ENCODE measurements at regions not wholly inside any gene's neighbourhood (a gene's known extent, or its start where the extent isn't known, plus 50 kb on each side); places are given as distances from the start of the nearest gene placed in this dataset.

DNA sequence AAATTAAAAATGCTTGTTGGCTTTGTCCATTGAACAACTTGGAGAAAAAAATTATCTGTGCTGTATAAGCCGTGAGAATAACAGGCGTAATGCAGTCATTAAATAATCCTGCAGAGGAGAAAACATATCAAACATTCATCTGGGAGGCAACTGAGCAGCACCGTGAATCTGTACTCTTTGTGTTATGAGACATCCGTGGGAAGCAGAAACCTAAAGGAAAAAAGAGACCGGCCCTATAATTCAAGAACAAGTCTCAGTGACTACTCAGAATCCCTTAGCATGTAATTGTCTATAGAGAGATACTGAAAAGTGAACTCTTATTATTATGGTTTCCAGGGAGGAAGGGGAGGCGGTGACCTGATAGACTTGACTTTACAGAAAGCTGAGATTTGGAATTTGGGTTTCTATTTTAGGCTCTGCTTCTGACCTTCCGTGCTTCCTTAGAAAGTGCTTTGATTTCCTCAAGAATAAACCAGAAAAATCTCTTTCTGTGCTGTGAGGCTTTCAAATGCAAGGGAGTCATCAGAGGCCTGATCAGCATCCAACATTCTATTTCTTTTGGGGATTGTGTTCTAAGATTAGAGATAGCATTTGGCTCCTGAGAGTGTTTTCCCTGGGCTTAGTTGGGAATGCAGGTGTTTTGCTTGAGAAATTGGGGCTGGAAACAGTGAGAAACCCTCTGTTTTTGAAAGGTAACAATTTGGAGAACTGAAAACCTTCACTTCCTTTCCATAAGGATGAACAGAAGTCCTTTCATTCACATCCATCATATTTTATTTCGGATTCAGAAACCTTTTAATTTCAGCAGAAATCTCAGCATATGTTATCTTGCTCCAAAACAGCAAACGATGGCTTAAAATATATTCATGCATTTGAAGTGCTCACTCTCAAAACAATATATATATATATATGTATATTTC, 296.7 kb downstream of the CSNK1G3 start:
- H3K4me1 ChIP-seq, result peaks cover 0 to 4% (median 0%) of the 10 kb centered on the region in 4 donors
- intact Hi-C loops (cut with DNase I), result no loop called here
- no peaks in the 10 kb centered on the region for H3K36me3 ChIP-seq
- H3K27ac ChIP-seq, result no peak overlapping the region
- H3K9me3 ChIP-seq, result no peaks in the 10 kb centered on the region
- H3K4me3 ChIP-seq, result no peak overlapping the region
- DNase-seq, result no peak
- ATAC-seq, result peak in 3 of 4 donors; percentile 32 to 40 (median 35)
- no peaks in the 10 kb centered on the region for H3K27me3 ChIP-seq
- 56% methylated on average over 9 of the region's 9 CpGs for WGBS (ENCODE audit: insufficient coverage, low coverage, low lambda C conversion rate, missing lambda C conversion rate)
- TF ChIP-seq, protein P1, sequence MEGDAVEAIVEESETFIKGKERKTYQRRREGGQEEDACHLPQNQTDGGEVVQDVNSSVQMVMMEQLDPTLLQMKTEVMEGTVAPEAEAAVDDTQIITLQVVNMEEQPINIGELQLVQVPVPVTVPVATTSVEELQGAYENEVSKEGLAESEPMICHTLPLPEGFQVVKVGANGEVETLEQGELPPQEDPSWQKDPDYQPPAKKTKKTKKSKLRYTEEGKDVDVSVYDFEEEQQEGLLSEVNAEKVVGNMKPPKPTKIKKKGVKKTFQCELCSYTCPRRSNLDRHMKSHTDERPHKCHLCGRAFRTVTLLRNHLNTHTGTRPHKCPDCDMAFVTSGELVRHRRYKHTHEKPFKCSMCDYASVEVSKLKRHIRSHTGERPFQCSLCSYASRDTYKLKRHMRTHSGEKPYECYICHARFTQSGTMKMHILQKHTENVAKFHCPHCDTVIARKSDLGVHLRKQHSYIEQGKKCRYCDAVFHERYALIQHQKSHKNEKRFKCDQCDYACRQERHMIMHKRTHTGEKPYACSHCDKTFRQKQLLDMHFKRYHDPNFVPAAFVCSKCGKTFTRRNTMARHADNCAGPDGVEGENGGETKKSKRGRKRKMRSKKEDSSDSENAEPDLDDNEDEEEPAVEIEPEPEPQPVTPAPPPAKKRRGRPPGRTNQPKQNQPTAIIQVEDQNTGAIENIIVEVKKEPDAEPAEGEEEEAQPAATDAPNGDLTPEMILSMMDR (IDR thresholded peaks at IDR 0.05), result no peak
- no peak for TF ChIP-seq POLR2A (IDR thresholded peaks at IDR 0.05)

DNA sequence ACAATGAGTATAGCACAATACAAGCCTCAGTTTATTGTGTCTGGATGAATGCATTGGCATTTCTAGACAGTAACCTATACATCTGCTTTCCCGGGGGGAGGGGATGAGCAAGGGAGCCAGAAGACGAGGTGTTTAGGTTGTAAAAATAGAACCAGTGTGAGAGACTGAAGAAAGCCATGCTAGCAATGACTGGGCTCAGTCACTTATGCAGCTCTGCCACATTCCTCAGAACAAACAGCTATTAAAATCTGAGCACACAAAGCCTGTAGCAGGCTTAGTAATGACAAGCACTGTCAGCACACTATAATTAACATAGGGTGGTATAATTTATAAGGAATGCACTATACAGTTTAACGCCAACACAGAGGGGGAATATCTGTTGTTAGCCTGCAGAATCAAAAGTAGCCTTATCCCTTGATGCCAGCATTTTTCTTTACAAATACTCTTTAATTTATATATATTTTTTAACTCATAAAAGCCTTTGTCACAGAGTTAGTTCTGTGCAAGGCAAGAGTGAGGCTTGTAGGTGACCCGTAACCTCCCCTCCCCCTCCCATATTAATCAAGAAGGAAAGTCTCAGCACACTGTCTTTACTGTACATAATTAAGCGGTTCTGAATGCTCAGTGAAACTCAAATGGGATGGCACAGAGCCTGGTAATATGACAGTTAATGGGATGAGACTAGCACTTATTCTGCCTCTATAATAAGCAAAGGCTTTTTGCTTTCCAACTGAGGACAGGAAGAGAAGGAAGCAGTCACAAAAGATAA, 295.4 kb downstream of the CSNK1G3 start:
- no peak for DNase-seq
- H3K9me3 ChIP-seq, result no peaks in the 10 kb centered on the region
- no peaks in the 10 kb centered on the region for H3K27me3 ChIP-seq
- WGBS (ENCODE audit: insufficient coverage, low coverage, low lambda C conversion rate, missing lambda C conversion rate), result 58% methylated on average over 5 of the region's 5 CpGs
- H3K4me3 ChIP-seq, result no peak overlapping the region
- intact Hi-C loops (cut with DNase I), result no loop called here
- H3K4me1 ChIP-seq, result peaks cover 0 to 4% (median 0%) of the 10 kb centered on the region in 4 donors
- no peak for TF ChIP-seq POLR2A (IDR thresholded peaks at IDR 0.05)
- TF ChIP-seq, protein P1 (IDR thresholded peaks at IDR 0.05), result no peak
- H3K36me3 ChIP-seq, result no peaks in the 10 kb centered on the region
- H3K27ac ChIP-seq, result no peak overlapping the region
- ATAC-seq, result no peak

DNA sequence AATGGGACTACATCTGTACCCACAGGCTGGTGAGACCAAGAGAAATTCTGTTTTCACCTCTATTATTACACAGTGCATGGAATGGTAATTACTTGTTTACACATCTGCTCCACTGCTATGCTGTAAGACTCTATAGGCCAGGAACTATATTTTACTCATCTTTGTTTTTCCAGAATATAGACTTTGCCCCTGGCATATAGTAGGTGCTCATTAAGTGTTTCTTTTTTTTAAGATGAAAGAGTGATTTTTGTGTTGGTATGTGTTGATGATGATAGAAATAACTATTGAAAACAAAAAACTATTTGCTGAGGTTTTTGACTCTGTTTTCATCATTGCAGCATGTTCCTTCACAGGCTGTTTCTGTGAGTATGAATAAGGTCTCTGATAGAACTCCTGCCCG, 294.7 kb downstream of the CSNK1G3 start:
- no peaks in the 10 kb centered on the region for H3K36me3 ChIP-seq
- no peaks in the 10 kb centered on the region for H3K27me3 ChIP-seq
- no peaks in the 10 kb centered on the region for H3K9me3 ChIP-seq
- H3K4me3 ChIP-seq, result no peak overlapping the region
- WGBS (ENCODE audit: insufficient coverage, low coverage, low lambda C conversion rate, missing lambda C conversion rate), result 46% methylated on average over 1 of the region's 1 CpG
- intact Hi-C loops (cut with DNase I), result no loop called here
- no peak for ATAC-seq
- DNase-seq, result no peak
- H3K4me1 ChIP-seq, result peaks cover 0 to 4% (median 0%) of the 10 kb centered on the region in 4 donors
- TF ChIP-seq POLR2A (IDR thresholded peaks at IDR 0.05), result no peak
- TF ChIP-seq, protein P1 (IDR thresholded peaks at IDR 0.05), result no peak
- H3K27ac ChIP-seq, result no peak overlapping the region

DNA sequence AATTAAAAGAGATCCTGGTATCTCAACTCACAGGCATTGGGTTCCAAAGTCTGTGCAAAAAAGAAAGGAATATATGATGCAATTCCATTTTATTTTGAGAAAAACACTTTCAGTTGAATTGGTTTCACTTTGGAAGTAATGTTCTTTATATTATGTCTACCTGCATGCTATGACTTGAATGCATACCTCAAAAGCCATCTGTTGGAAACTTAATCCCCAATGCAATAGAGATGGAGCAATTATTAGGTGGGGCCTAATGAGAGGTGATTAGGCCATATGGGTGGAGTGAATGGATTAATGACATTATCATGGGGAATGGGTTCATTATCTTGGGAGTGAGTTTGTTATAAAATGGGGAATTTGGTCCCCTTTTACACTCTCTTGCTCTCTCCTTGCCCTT, 293.3 kb downstream of the CSNK1G3 start:
- intact Hi-C loops (cut with DNase I), result no loop called here
- Histone ChIP-seq H3K27ac (no peak overlapping the region), H3K9me3 (no peaks in the 10 kb centered on the region), H3K36me3 (no peaks in the 10 kb centered on the region), H3K4me3 (no peak overlapping the region), H3K27me3 (no peaks in the 10 kb centered on the region), H3K4me1 (no peaks in the 10 kb centered on the region)
- DNase-seq (no peak), ATAC-seq (no peak)
- TF ChIP-seq, protein P1 (IDR thresholded peaks at IDR 0.05), result no peak
- TF ChIP-seq POLR2A (IDR thresholded peaks at IDR 0.05), result no peak

All from right lobe of liver (tissue), 6 donors.